Aorta (tissue), 5 donors: ENCODE measurements at regions not wholly inside any gene's neighbourhood (a gene's known extent, or its start where the extent isn't known, plus 50 kb on each side); places are given as distances from the start of the nearest gene placed in this dataset.

ENCODE experiments used
- ATAC-seq: fragments of 200-7000 bp; cut with Tn5 transposase; one replicate; pipeline ENCODE4 v1.9.1; 2022; ENCODE audit warnings: moderate library complexity; ENCODE audit not compliant: low FRiP score
- DNase-seq, 2 donors: peaks; one replicate each; pipeline ENCODE4 v3.0.0-alpha.2; 2020
- H3K27ac ChIP-seq, 2 donors: one replicate each; pipeline ENCODE4 v1.5.1; 2013; ENCODE audit warnings: low read length in 2 of 2, mild to moderate bottlenecking in 2 of 2, moderate library complexity in 2 of 2, control low read depth in 1 of 2, inconsistent platforms in 1 of 2, low read depth in 1 of 2
- H3K27me3 ChIP-seq, 2 donors: one replicate each; pipeline ENCODE4 v1.6.1; 2013; ENCODE audit warnings: control low read depth in 1 of 2, low read length in 1 of 2, mild to moderate bottlenecking in 1 of 2, moderate library complexity in 1 of 2; ENCODE audit not compliant: insufficient read depth in 2 of 2, control insufficient read depth in 1 of 2
- H3K36me3 ChIP-seq, 2 donors: one replicate each; pipeline ENCODE4 v1.6.1; 2013; ENCODE audit warnings: control low read depth in 1 of 2, low read length in 1 of 2, mild to moderate bottlenecking in 1 of 2; ENCODE audit not compliant: insufficient read depth in 2 of 2, control insufficient read depth in 1 of 2
- H3K4me1 ChIP-seq, 2 donors: one replicate each; pipeline ENCODE4 v1.6.1; 2013; ENCODE audit warnings: low read length in 2 of 2, control low read depth in 1 of 2, mild to moderate bottlenecking in 1 of 2, moderate library complexity in 1 of 2; ENCODE audit not compliant: insufficient read depth in 2 of 2, control insufficient read depth in 1 of 2
- H3K4me3 ChIP-seq, 2 donors: one replicate each; pipeline ENCODE4 v1.5.1; 2013; ENCODE audit warnings: low read length in 2 of 2, control low read depth in 1 of 2, mild to moderate bottlenecking in 1 of 2
- H3K9me3 ChIP-seq: one replicate; pipeline ENCODE4 v1.6.1; 2013; ENCODE audit warnings: mild to moderate bottlenecking, low read length; ENCODE audit not compliant: control insufficient read depth
- WGBS, 2 donors: extraction: QIAGEN DNeasy Blood & Tissue Kit; methylation state at CpG; one replicate each; pipeline ENCODE4 v1.1.7; 2013; 5-methylcytosine and 5-hydroxymethylcytosine counted together
- intact Hi-C, 2 donors: fragments of 100-400 bp; cut with DNase I; formaldehyde crosslinking; loops; one replicate each; pipeline versions ENCODE4 v1.14.2 to v1.15.0; 2022
- donor health status: healthy with polysubstance abuse.
- donor health status: Bipolar disorder and iron deficiency.
- donor health status: DM: no; HTN: no; CAD: no.
- donor health status: DM: no; HTN: no; CAD: no.
- donor health status: DM: yes; HTN: yes; CAD: no.

DNA sequence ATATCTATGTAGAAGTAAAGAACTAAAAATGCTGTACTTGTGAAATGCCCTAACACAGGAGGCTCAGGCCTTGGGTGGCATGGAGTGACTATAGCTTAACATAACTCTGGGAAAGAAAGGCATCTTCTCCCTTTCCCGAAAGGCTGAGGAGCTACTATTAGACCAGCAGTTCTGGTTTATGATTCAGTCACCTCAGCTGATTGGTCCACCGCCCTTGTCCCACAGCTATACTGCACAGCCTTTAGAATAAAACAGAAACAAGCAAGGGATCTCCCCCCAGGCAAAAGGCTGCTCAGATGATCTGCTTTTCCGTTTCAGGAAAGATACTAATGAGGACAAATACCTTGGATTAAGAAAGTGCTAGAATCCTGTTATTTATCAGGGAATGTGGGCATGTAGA lies 171.3 kb downstream of the SNCA start:
- no peak for DNase-seq
- intact Hi-C loops: no loop called here
- WGBS, 2 donors: 77 to 85% methylated on average over 3 of the region's 3 CpGs

DNA sequence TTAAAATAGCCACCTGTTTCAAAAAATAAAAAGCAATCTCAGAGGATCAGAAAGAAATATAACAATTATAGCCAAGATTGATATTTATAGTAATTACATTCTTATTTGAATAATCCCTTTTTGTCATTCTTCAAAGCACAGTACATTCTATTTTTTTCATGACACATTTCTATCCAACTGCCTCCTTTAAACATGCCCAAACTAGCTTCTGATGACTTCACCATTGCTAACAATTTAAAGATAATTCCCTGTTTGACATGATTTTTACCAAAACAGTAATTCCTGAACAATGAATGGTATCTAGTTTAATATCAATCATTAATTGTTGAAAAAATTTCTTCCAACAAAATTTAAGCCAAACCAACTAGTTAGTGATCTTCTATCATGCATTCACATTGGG lies 172.4 kb downstream of the SNCA start:
- H3K36me3 ChIP-seq: no peaks in the 10 kb centered on the region
- H3K9me3 ChIP-seq: no peaks in the 10 kb centered on the region
- no peaks in the 10 kb centered on the region for H3K4me1 ChIP-seq
- no peak overlapping the region for H3K27ac ChIP-seq
- H3K27me3 ChIP-seq: no peaks in the 10 kb centered on the region
- intact Hi-C loops: no loop called here
- no peak overlapping the region for H3K4me3 ChIP-seq
- no peak for DNase-seq
- no peak for ATAC-seq

More for the DNA sequence above, 171.3 kb downstream of the SNCA start:
- no peak for ATAC-seq
- Histone ChIP-seq H3K27me3 (no peaks in the 10 kb centered on the region), H3K9me3 (no peaks in the 10 kb centered on the region), H3K4me3 (no peak overlapping the region), H3K36me3 (no peaks in the 10 kb centered on the region), H3K27ac (no peak overlapping the region), H3K4me1 (no peaks in the 10 kb centered on the region)

DNA sequence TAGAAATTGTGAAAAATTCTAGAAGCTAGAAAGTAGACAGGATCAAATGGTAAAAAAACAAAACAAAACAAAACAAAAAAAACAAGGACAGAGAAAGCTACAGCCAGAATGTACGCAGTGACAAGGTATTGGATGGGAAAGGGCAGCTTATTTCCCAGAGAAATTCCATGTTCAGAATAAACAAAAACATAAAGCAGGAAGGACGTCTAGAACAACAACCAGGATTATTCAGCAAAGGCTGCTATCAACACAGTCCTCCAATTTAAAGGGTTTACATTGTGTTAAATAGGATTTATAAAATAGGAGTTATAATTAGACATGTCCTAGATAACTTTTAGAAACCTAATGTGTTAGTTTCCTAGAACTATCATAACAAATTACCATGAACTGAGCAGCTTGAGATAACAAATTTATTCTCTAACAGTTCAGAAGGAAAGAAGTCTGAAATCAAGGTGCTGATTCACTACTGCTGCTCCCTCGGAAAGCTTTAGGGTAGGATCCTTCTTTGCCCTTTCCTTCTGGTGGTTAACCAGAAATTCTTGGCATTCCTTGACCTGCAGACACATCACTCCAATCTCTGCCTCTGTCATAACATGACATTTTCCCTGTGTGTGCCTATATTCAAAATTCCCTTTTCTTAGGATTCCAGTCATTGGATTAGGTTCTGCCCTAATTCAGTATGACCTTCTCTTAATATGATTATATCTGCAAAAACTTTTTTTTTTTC lies 175.6 kb downstream of the SNCA start:
- ATAC-seq (no peak), DNase-seq (no peak)
- H3K9me3 ChIP-seq: no peaks in the 10 kb centered on the region
- no peaks in the 10 kb centered on the region for H3K4me1 ChIP-seq
- intact Hi-C loops: no loop called here
- H3K27me3 ChIP-seq: no peaks in the 10 kb centered on the region
- H3K27ac ChIP-seq: no peak overlapping the region
- no peak overlapping the region for H3K4me3 ChIP-seq
- WGBS, 2 donors: 31 to 42% methylated on average over 3 of the region's 3 CpGs
- no peaks in the 10 kb centered on the region for H3K36me3 ChIP-seq

DNA sequence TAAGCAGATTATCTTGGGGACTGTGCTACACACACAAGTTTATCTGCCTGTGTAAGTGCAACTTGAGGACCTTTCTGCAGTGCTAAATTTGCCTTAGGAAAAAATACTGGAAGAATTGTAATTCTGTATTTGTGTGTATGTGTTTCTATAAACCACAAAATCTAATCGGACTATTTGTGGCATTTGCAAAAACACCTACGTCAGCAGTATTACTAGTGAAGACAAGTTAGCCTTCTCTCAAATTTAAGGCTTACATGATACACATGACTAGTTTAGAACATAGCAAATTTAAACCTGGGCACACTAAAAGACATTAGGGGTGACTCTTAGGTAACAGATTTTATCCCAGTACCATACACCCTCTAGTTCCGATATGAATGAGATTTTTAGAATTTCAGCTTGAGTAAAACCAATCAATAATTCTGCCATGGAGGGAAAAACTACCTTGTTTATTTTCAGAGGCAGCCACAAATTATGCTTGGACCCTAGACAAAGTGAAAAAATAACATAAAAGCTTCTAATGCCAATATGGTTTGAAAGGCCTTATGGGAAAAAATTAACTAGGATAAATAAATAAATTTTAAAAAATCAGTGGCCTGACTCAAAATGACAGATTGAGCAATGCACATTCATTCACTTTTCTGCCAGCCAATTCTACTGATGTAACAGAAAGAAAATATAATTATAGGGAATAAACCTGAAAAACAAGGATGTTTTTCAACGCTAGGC lies 176.4 kb downstream of the SNCA start:
- no peak overlapping the region for H3K4me3 ChIP-seq
- H3K27me3 ChIP-seq: no peaks in the 10 kb centered on the region
- DNase-seq (no peak), ATAC-seq (no peak)
- WGBS, 2 donors: 54 to 65% methylated on average over 4 of the region's 4 CpGs
- no peaks in the 10 kb centered on the region for H3K9me3 ChIP-seq
- intact Hi-C loops: no loop called here
- no peak overlapping the region for H3K27ac ChIP-seq
- H3K36me3 ChIP-seq: no peaks in the 10 kb centered on the region
- H3K4me1 ChIP-seq: no peaks in the 10 kb centered on the region

DNA sequence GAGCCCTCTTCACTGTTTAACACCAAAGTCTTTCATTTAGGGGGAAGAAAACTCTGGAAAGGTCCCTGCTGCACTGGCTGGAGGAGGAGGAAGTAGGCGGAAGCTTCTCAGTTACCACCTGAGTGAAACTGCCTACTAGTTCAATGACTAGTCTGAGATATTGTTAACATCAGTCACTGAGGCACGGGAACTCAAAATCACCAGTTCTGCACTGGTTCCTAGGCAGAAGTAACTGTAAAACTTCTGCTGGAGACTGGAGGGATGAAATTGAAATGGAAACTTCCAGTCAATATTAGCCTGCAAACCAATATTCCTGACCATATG lies 178.3 kb downstream of the SNCA start:
- intact Hi-C loops: no loop called here
- 91% methylated on average over 2 of the region's 2 CpGs for WGBS, 2 donors
- no peaks in the 10 kb centered on the region for H3K4me1 ChIP-seq
- no peaks in the 10 kb centered on the region for H3K27me3 ChIP-seq
- H3K36me3 ChIP-seq: no peaks in the 10 kb centered on the region
- H3K27ac ChIP-seq: no peak overlapping the region
- no peaks in the 10 kb centered on the region for H3K9me3 ChIP-seq
- ATAC-seq: no peak
- H3K4me3 ChIP-seq: no peak overlapping the region
- DNase-seq: no peak

- H3K9me3 ChIP-seq: no peaks in the 10 kb centered on the region
- no peak overlapping the region for H3K27ac ChIP-seq
- H3K4me1 ChIP-seq: no peaks in the 10 kb centered on the region
- 30 to 38% methylated on average over 3 of the region's 3 CpGs for WGBS, 2 donors
- no peak overlapping the region for H3K4me3 ChIP-seq
- DNase-seq (no peak), ATAC-seq (no peak)
- intact Hi-C loops: no loop called here
- H3K27me3 ChIP-seq: no peaks in the 10 kb centered on the region
- no peaks in the 10 kb centered on the region for H3K36me3 ChIP-seq
These were observed 178.8 kb downstream of the SNCA start for GRCh38 chr4:89657931-89658700.

GRCh38 chr4:89653012-89653411 lies 183.9 kb downstream of the SNCA start:
- DNase-seq (no peak), ATAC-seq (no peak)
- Histone ChIP-seq H3K36me3 (no peaks in the 10 kb centered on the region), H3K4me3 (no peak overlapping the region), H3K4me1 (no peaks in the 10 kb centered on the region), H3K27me3 (no peaks in the 10 kb centered on the region), H3K9me3 (no peaks in the 10 kb centered on the region), H3K27ac (no peak overlapping the region)
- 26 to 38% methylated on average over 4 of the region's 4 CpGs for WGBS, 2 donors
- intact Hi-C loops: no loop called here

GRCh38 chr4:89645482-89645881 lies 191.5 kb downstream of the SNCA start:
- DNase-seq: no peak
- Histone ChIP-seq H3K27me3 (no peaks in the 10 kb centered on the region), H3K4me3 (no peak overlapping the region), H3K9me3 (peaks cover 2% of the 10 kb centered on the region), H3K36me3 (no peaks in the 10 kb centered on the region), H3K27ac (no peak overlapping the region), H3K4me1 (no peaks in the 10 kb centered on the region)
- intact Hi-C loops: no loop called here
- ATAC-seq: no peak
- 90 to 97% methylated on average over 1 of the region's 1 CpG for WGBS, 2 donors

- H3K4me3 ChIP-seq: no peak overlapping the region
- H3K4me1 ChIP-seq: no peaks in the 10 kb centered on the region
- no peak overlapping the region for H3K27ac ChIP-seq
- DNase-seq (no peak), ATAC-seq (no peak)
- intact Hi-C loops: no loop called here
- peaks cover 2% of the 10 kb centered on the region for H3K9me3 ChIP-seq
- no peaks in the 10 kb centered on the region for H3K36me3 ChIP-seq
- no peaks in the 10 kb centered on the region for H3K27me3 ChIP-seq
- WGBS, 2 donors: 19 to 25% methylated on average over 6 of the region's 6 CpGs
These were observed 195.6 kb downstream of the SNCA start for GRCh38 chr4:89641367-89641687.
